Dermis microvascular lymphatic vessel endothelial cell (primary cell): ENCODE measurements at regions not wholly inside any gene's neighbourhood (a gene's known extent, or its start where the extent isn't known, plus 50 kb on each side); places are given as distances from the start of the nearest gene placed in this dataset.

Source experiments
- DNase-seq, 2 donors: peaks; one replicate each; pipeline versions ENCODE4 v3.0.0 to v3.0.0-alpha.2; 2010; ENCODE audit warnings: low read depth in 2 of 2

- no peak for DNase-seq
Measured at GRCh38 chr18:61677435-61677970, 215.3 kb downstream of the RNF152 start.

GRCh38 chr18:61676773-61677434, 215.9 kb downstream of the RNF152 start:
- no peak for DNase-seq

- no peak for DNase-seq
Measured at GRCh38 chr18:61669320-61669719, 223.5 kb downstream of the RNF152 start.

GRCh38 chr18:61666876-61667590, 225.8 kb downstream of the RNF152 start:
- no peak for DNase-seq

- DNase-seq, result no peak
Measured at GRCh38 chr18:61664419-61665084, 228.3 kb downstream of the RNF152 start.

- DNase-seq, result no peak
Measured at GRCh38 chr18:61662726-61663125, 230.1 kb downstream of the RNF152 start.

GRCh38 chr18:61658431-61658830, 234.4 kb downstream of the RNF152 start:
- DNase-seq, result no peak

GRCh38 chr18:61657066-61657732, 235.6 kb downstream of the RNF152 start:
- no peak for DNase-seq

- DNase-seq, result peak; percentile 79 to 93
Measured at GRCh38 chr18:61655630-61656029, 237.2 kb downstream of the RNF152 start.

- DNase-seq, result peak in 1 of 2 donors; percentile 48
Measured at GRCh38 chr18:61653823-61654551, 238.8 kb downstream of the RNF152 start.

GRCh38 chr18:61651880-61652268, 240.9 kb downstream of the RNF152 start:
- peak in 1 of 2 donors; percentile 50 for DNase-seq

GRCh38 chr18:61651145-61651879, 241.5 kb downstream of the RNF152 start:
- peak in 1 of 2 donors; percentile 17 for DNase-seq

- no peak for DNase-seq
Measured at GRCh38 chr18:61643884-61644647, 248.7 kb downstream of the RNF152 start.

- DNase-seq, result no peak
Measured at GRCh38 chr18:61639886-61640285, 252.9 kb downstream of the RNF152 start.

GRCh38 chr18:61637905-61638595, 254.8 kb downstream of the RNF152 start:
- no peak for DNase-seq

- no peak for DNase-seq
Measured at GRCh38 chr18:61637319-61637718, 255.5 kb downstream of the RNF152 start.

GRCh38 chr18:61635901-61636528, 256.8 kb downstream of the RNF152 start:
- DNase-seq, result peak; percentile 51 to 75

GRCh38 chr18:61628085-61628484, 264.7 kb downstream of the RNF152 start:
- DNase-seq, result peak in 1 of 2 donors; percentile 78
